WTC11 (cell line): ENCODE measurements at regions not wholly inside any gene's neighbourhood (a gene's known extent, or its start where the extent isn't known, plus 50 kb on each side); places are given as distances from the start of the nearest gene placed in this dataset.

Experiments used
- ATAC-seq: fragments of 200-7000 bp; cut with Tn5 transposase; 2 replicates; pipeline ENCODE4 v1.10.0; 2021; ENCODE audit warnings: mild to moderate bottlenecking, moderate library complexity
- CTCF ChIA-PET: fragments of 300-600 bp; sonication (Branson Sonifier 250); formaldehyde crosslinking; loops from one replicate; lab custom pipeline; 2021; ENCODE audit warnings: antibody characterized with exemption; lab: Charles Lee
- POLR2A ChIA-PET: fragments of 350-600 bp; sonication (Branson Sonifier 250); formaldehyde crosslinking; loops from one replicate; lab custom pipeline; 2021; ENCODE audit warnings: antibody characterized with exemption; lab: Charles Lee
- DNase-seq: peaks from one replicate; pipeline ENCODE4 v3.0.0; 2021; ENCODE audit warnings: low spot score
- H3K27ac Mint-ChIP-seq: 2 replicates; pipeline ENCODE4 v1.8.0; 2021; ENCODE audit warnings: mixed read lengths
- H3K27me3 Mint-ChIP-seq: 2 replicates; pipeline ENCODE4 v1.8.0; 2021; ENCODE audit warnings: low read depth, mild to moderate bottlenecking, moderate library complexity, mixed read lengths
- H3K36me3 Mint-ChIP-seq: 2 replicates; pipeline ENCODE4 v1.8.0; 2021; ENCODE audit warnings: mixed read lengths
- H3K4me1 Mint-ChIP-seq: 2 replicates; pipeline ENCODE4 v1.8.0; 2022; ENCODE audit warnings: mixed read lengths
- H3K4me3 Mint-ChIP-seq: 2 replicates; pipeline ENCODE4 v1.8.0; 2021; ENCODE audit warnings: mild to moderate bottlenecking, moderate library complexity, mixed read lengths
- H3K9me3 Mint-ChIP-seq: 2 replicates; pipeline ENCODE4 v1.8.0; 2021; ENCODE audit warnings: mixed read lengths
- ELF4 ChIP-seq: sonication (generic); formaldehyde crosslinking; IDR thresholded peaks from 2 replicates; pipeline ENCODE4 v1.8.1; 2022; ENCODE audit warnings: low read depth, mild to moderate bottlenecking, moderate library complexity, missing genetic modification reagents
- JUN ChIP-seq: sonication (generic); formaldehyde crosslinking; IDR thresholded peaks from 2 replicates; pipeline ENCODE4 v1.8.0; 2023; ENCODE audit warnings: mild to moderate bottlenecking, missing genetic modification reagents
- ZNF219 ChIP-seq: sonication (generic); formaldehyde crosslinking; IDR thresholded peaks from 2 replicates; pipeline ENCODE4 v1.8.0; 2023; ENCODE audit warnings: missing genetic modification reagents, mild to moderate bottlenecking, borderline replicate concordance
- ZNF423 ChIP-seq: fragments of 250-450 bp; sonication (Bioruptor Pico); IDR thresholded peaks from 2 replicates; pipeline ENCODE4 v2.1.2; 2022; ENCODE audit warnings: mild to moderate bottlenecking, moderate library complexity
- TF ChIP-seq, protein P1 (sequence below): sonication (generic); formaldehyde crosslinking; conservative IDR thresholded peaks from 2 replicates; pipeline ENCODE4 v1.8.1; 2022; ENCODE audit warnings: mild to moderate bottlenecking, missing genetic modification reagents
- TF ChIP-seq, protein P2 (sequence below): fragments of 250-450 bp; sonication (Bioruptor Pico); IDR thresholded peaks from 2 replicates; pipeline ENCODE4 v1.9.0; 2021; ENCODE audit warnings: mild to moderate bottlenecking
- TF ChIP-seq, protein P3 (sequence below): fragments of 250-450 bp; sonication (Bioruptor Pico); IDR thresholded peaks from 2 replicates; pipeline ENCODE4 v1.9.0; 2021; ENCODE audit warnings: mild to moderate bottlenecking, borderline replicate concordance
- TF ChIP-seq, protein P4 (sequence below): sonication (generic); formaldehyde crosslinking; IDR thresholded peaks from 2 replicates; pipeline ENCODE4 v1.8.1; 2023; ENCODE audit warnings: mild to moderate bottlenecking, missing genetic modification reagents

DNA sequence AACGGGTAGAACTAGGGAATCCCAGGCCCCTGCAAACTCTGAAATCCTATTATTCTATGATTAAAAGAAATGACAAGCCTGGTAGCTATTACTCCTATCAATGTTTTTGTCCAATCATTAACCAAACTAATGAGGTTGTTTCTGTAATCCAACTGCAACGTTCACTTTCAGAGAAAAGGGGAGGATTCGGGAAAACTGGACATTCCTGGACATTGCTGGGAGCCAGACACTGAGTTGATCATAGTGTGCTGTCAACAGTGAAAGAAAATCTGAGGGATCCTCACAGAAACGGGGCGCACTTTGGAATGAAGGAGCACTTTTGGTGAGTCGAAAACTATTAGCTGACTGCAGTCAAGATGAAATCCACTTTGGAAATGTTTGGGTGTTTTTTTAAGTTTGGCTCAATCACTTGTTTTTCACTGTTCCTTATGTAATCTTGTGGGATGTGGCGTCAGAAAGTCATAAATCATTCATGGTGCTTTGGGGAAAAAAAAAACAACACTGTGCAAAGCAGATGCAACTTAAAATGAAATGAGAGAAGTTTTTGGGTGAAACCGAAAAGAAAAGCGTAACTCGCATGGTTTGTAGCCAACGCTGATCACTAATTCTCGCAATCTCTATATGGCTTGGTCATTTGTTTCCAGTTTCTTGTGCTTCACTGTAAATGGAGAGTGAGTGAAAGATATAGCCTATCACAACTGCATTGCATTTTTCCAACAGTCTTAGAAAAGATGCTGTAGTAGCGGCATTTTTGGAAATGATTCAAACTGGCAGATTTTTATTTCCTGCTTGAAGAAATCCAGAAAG lies 51.2 kb upstream of the ADRA1B start (continued):
- TF ChIP-seq, protein P1, sequence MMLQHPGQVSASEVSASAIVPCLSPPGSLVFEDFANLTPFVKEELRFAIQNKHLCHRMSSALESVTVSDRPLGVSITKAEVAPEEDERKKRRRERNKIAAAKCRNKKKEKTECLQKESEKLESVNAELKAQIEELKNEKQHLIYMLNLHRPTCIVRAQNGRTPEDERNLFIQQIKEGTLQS (CRISPR knock-in tag) = no peak
- TF ChIP-seq, protein P2, sequence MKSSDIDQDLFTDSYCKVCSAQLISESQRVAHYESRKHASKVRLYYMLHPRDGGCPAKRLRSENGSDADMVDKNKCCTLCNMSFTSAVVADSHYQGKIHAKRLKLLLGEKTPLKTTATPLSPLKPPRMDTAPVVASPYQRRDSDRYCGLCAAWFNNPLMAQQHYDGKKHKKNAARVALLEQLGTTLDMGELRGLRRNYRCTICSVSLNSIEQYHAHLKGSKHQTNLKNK (CRISPR knock-in tag) = no peak
- TF ChIP-seq ELF4 (CRISPR knock-in tag) (no peak), ZNF423 (CRISPR knock-in tag) (no peak)

DNA sequence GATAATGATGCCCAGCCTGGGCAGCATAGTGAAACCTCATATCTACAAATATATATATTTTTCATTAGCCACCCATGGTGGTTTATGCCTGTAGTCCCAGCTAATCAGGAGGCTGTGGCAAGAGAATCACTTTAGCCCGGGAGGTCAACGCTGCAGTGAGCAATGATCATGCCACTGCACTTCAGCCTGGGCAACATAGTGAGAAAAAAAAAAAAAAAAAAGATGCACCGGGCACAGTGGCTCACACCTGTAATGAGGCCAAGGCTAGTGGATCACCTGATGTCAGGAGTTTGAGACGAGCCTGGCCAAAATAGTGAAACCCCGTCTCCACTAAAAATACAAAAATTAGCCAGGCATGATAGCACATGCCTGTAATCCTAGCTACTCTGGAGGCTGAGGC lies 50.2 kb upstream of the ADRA1B start:
- Mint-ChIP-seq H3K9me3 (no peaks in the 10 kb centered on the region), H3K4me3 (no peak overlapping the region), H3K4me1 (no peaks in the 10 kb centered on the region), H3K36me3 (no peaks in the 10 kb centered on the region), H3K27ac (no peak overlapping the region), H3K27me3 (peaks cover 3% of the 10 kb centered on the region; the same call in 1 of the 2 replicates)
- ChIA-PET CTCF (interaction anchor here (1.3 kb wide), 1 partner anchor 51 kb away, joined by 3 read pairs; no protein-coding TSS in a partner anchor), POLR2A (no interaction called here)
- ATAC-seq (no peak), DNase-seq (no peak)
- TF ChIP-seq, protein P3, sequence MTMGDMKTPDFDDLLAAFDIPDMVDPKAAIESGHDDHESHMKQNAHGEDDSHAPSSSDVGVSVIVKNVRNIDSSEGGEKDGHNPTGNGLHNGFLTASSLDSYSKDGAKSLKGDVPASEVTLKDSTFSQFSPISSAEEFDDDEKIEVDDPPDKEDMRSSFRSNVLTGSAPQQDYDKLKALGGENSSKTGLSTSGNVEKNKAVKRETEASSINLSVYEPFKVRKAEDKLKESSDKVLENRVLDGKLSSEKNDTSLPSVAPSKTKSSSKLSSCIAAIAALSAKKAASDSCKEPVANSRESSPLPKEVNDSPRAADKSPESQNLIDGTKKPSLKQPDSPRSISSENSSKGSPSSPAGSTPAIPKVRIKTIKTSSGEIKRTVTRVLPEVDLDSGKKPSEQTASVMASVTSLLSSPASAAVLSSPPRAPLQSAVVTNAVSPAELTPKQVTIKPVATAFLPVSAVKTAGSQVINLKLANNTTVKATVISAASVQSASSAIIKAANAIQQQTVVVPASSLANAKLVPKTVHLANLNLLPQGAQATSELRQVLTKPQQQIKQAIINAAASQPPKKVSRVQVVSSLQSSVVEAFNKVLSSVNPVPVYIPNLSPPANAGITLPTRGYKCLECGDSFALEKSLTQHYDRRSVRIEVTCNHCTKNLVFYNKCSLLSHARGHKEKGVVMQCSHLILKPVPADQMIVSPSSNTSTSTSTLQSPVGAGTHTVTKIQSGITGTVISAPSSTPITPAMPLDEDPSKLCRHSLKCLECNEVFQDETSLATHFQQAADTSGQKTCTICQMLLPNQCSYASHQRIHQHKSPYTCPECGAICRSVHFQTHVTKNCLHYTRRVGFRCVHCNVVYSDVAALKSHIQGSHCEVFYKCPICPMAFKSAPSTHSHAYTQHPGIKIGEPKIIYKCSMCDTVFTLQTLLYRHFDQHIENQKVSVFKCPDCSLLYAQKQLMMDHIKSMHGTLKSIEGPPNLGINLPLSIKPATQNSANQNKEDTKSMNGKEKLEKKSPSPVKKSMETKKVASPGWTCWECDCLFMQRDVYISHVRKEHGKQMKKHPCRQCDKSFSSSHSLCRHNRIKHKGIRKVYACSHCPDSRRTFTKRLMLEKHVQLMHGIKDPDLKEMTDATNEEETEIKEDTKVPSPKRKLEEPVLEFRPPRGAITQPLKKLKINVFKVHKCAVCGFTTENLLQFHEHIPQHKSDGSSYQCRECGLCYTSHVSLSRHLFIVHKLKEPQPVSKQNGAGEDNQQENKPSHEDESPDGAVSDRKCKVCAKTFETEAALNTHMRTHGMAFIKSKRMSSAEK = no peak
- no peak for TF ChIP-seq ZNF219 (CRISPR knock-in tag)
- TF ChIP-seq, protein P4, sequence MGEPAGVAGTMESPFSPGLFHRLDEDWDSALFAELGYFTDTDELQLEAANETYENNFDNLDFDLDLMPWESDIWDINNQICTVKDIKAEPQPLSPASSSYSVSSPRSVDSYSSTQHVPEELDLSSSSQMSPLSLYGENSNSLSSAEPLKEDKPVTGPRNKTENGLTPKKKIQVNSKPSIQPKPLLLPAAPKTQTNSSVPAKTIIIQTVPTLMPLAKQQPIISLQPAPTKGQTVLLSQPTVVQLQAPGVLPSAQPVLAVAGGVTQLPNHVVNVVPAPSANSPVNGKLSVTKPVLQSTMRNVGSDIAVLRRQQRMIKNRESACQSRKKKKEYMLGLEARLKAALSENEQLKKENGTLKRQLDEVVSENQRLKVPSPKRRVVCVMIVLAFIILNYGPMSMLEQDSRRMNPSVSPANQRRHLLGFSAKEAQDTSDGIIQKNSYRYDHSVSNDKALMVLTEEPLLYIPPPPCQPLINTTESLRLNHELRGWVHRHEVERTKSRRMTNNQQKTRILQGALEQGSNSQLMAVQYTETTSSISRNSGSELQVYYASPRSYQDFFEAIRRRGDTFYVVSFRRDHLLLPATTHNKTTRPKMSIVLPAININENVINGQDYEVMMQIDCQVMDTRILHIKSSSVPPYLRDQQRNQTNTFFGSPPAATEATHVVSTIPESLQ = no peak
- no peak for TF ChIP-seq JUN (CRISPR knock-in tag)
